ENCODE measurements at regions not wholly inside any gene's neighbourhood (a gene's known extent, or its start where the extent isn't known, plus 50 kb on each side); places are given as distances from the start of the nearest gene placed in this dataset.

- no peak for TF ChIP-seq CTCF (IDR thresholded peaks at IDR 0.05; ENCODE audit: borderline replicate concordance, insufficient read depth, low read depth, low read length)
- H3K4me3 ChIP-seq (ENCODE audit: low read depth, low read length) = no peak overlapping the region
Observed at GRCh38 chr13:50219743-50220142, 204.5 kb downstream of the KCNRG start.

GRCh38 chr13:50220938-50221337, 205.7 kb downstream of the KCNRG start:
- H3K4me3 ChIP-seq (ENCODE audit: low read depth, low read length) = no peak overlapping the region
- no peak for TF ChIP-seq CTCF (IDR thresholded peaks at IDR 0.05; ENCODE audit: borderline replicate concordance, insufficient read depth, low read depth, low read length)

- H3K4me3 ChIP-seq (ENCODE audit: low read depth, low read length) = no peak overlapping the region
- no peak for TF ChIP-seq CTCF (IDR thresholded peaks at IDR 0.05; ENCODE audit: borderline replicate concordance, insufficient read depth, low read depth, low read length)
Observed at GRCh38 chr13:50222569-50223332, 207.5 kb downstream of the KCNRG start.

- TF ChIP-seq CTCF (IDR thresholded peaks at IDR 0.05; ENCODE audit: borderline replicate concordance, insufficient read depth, low read depth, low read length) = no peak
- no peak overlapping the region for H3K4me3 ChIP-seq (ENCODE audit: low read depth, low read length)
Observed at GRCh38 chr13:50224534-50224933, 209.3 kb downstream of the KCNRG start.

GRCh38 chr13:50225193-50226155, 210.2 kb downstream of the KCNRG start:
- no peak for TF ChIP-seq CTCF (IDR thresholded peaks at IDR 0.05; ENCODE audit: borderline replicate concordance, insufficient read depth, low read depth, low read length)
- H3K4me3 ChIP-seq (ENCODE audit: low read depth, low read length) = no peak overlapping the region

GRCh38 chr13:50226515-50227155, 211.4 kb downstream of the KCNRG start:
- no peak overlapping the region for H3K4me3 ChIP-seq (ENCODE audit: low read depth, low read length)
- no peak for TF ChIP-seq CTCF (IDR thresholded peaks at IDR 0.05; ENCODE audit: borderline replicate concordance, insufficient read depth, low read depth, low read length)
